Neural cell (in vitro differentiated cells): ENCODE measurements at regions not wholly inside any gene's neighbourhood (a gene's known extent, or its start where the extent isn't known, plus 50 kb on each side); places are given as distances from the start of the nearest gene placed in this dataset.

Source experiments
- EP300 ChIP-seq: fragments of 450-650 bp; conservative IDR thresholded peaks from 2 replicates; pipeline ENCODE4 v1.6.1; 2014; ENCODE audit warnings: antibody characterized with exemption, mild to moderate bottlenecking, moderate library complexity; ENCODE audit not compliant: poor library complexity, severe bottlenecking
- EZH2 ChIP-seq: fragments of 200-600, 300-800 bp; shearing (Covaris generic), sonication (generic); IDR thresholded peaks from 2 replicates; pipeline ENCODE4 v1.6.1; 2014; ENCODE audit warnings: antibody characterized with exemption, low read length, borderline replicate concordance, mild to moderate bottlenecking; ENCODE audit not compliant: insufficient read depth, poor library complexity, severe bottlenecking
- MXI1 ChIP-seq: fragments of 450-650 bp; conservative IDR thresholded peaks from 2 replicates; pipeline ENCODE4 v1.6.1; 2014; ENCODE audit warnings: antibody characterized with exemption, mild to moderate bottlenecking; ENCODE audit not compliant: poor library complexity, severe bottlenecking
- TF ChIP-seq, protein P1 (sequence below): fragments of 450-650 bp; IDR thresholded peaks from 2 replicates; pipeline ENCODE4 v1.5.1; 2014; ENCODE audit warnings: antibody characterized with exemption, mild to moderate bottlenecking, moderate library complexity; ENCODE audit not compliant: poor library complexity, severe bottlenecking
- TF ChIP-seq, protein P2 (sequence below): IDR thresholded peaks from 2 replicates; pipeline ENCODE4 v1.6.1; 2012; ENCODE audit warnings: borderline replicate concordance

DNA sequence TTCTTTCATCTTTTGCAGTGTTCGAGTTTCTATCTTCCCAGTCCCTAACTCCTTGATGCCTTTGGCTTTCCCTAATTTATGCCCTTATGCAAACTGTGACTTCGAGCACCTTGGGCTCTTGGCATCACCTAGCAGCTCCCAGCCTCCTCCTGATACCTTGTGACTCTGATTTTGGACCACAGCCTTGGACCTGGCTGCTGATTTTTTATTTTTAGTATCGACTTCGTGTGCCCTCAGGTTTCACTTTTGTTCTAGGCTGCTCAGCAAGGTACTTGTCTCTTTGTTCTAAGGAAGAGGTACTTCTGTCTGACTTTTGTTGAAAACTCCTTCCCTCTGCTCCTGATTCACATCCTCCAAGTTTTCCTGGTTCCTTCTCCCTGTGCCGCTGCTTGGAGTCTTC lies 69.6 kb upstream of the KCNK1 start:
- TF ChIP-seq EP300 (no peak), EZH2 (no peak), MXI1 (no peak)
- TF ChIP-seq, protein P1, sequence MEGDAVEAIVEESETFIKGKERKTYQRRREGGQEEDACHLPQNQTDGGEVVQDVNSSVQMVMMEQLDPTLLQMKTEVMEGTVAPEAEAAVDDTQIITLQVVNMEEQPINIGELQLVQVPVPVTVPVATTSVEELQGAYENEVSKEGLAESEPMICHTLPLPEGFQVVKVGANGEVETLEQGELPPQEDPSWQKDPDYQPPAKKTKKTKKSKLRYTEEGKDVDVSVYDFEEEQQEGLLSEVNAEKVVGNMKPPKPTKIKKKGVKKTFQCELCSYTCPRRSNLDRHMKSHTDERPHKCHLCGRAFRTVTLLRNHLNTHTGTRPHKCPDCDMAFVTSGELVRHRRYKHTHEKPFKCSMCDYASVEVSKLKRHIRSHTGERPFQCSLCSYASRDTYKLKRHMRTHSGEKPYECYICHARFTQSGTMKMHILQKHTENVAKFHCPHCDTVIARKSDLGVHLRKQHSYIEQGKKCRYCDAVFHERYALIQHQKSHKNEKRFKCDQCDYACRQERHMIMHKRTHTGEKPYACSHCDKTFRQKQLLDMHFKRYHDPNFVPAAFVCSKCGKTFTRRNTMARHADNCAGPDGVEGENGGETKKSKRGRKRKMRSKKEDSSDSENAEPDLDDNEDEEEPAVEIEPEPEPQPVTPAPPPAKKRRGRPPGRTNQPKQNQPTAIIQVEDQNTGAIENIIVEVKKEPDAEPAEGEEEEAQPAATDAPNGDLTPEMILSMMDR = no peak
- TF ChIP-seq, protein P2, sequence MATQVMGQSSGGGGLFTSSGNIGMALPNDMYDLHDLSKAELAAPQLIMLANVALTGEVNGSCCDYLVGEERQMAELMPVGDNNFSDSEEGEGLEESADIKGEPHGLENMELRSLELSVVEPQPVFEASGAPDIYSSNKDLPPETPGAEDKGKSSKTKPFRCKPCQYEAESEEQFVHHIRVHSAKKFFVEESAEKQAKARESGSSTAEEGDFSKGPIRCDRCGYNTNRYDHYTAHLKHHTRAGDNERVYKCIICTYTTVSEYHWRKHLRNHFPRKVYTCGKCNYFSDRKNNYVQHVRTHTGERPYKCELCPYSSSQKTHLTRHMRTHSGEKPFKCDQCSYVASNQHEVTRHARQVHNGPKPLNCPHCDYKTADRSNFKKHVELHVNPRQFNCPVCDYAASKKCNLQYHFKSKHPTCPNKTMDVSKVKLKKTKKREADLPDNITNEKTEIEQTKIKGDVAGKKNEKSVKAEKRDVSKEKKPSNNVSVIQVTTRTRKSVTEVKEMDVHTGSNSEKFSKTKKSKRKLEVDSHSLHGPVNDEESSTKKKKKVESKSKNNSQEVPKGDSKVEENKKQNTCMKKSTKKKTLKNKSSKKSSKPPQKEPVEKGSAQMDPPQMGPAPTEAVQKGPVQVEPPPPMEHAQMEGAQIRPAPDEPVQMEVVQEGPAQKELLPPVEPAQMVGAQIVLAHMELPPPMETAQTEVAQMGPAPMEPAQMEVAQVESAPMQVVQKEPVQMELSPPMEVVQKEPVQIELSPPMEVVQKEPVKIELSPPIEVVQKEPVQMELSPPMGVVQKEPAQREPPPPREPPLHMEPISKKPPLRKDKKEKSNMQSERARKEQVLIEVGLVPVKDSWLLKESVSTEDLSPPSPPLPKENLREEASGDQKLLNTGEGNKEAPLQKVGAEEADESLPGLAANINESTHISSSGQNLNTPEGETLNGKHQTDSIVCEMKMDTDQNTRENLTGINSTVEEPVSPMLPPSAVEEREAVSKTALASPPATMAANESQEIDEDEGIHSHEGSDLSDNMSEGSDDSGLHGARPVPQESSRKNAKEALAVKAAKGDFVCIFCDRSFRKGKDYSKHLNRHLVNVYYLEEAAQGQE = no peak
